BLaER1 (cell line): ENCODE measurements at regions not wholly inside any gene's neighbourhood (a gene's known extent, or its start where the extent isn't known, plus 50 kb on each side); places are given as distances from the start of the nearest gene placed in this dataset.

Experiments used
- H3K27ac ChIP-seq: shearing (Covaris generic); formaldehyde crosslinking; 2 replicates; pipeline ENCODE4 v1.8.1; 2022
- H3K27me3 ChIP-seq: shearing (Covaris generic); formaldehyde crosslinking; 2 replicates; pipeline ENCODE4 v1.8.1; 2022
- H3K36me3 ChIP-seq: shearing (Covaris generic); formaldehyde crosslinking; 2 replicates; pipeline ENCODE4 v1.8.1; 2022
- H3K4me1 ChIP-seq: shearing (Covaris generic); formaldehyde crosslinking; 2 replicates; pipeline ENCODE4 v1.8.1; 2022
- H3K4me2 ChIP-seq: shearing (Covaris generic); formaldehyde crosslinking; 2 replicates; pipeline ENCODE4 v1.8.1; 2022
- H3K4me3 ChIP-seq: shearing (Covaris generic); formaldehyde crosslinking; 2 replicates; pipeline ENCODE4 v1.8.1; 2022
- H3K9ac ChIP-seq: shearing (Covaris generic); formaldehyde crosslinking; 2 replicates; pipeline ENCODE4 v1.8.1; 2022
- H3K9me3 ChIP-seq: shearing (Covaris generic); formaldehyde crosslinking; 2 replicates; pipeline ENCODE4 v1.8.1; 2022
- H4K20me1 ChIP-seq: shearing (Covaris generic); formaldehyde crosslinking; 2 replicates; pipeline ENCODE4 v1.8.1; 2022
- Cebpa-rat ChIP-seq: shearing (Covaris generic); IDR thresholded peaks from 2 replicates; pipeline ENCODE4 v1.8.1; 2022

DNA sequence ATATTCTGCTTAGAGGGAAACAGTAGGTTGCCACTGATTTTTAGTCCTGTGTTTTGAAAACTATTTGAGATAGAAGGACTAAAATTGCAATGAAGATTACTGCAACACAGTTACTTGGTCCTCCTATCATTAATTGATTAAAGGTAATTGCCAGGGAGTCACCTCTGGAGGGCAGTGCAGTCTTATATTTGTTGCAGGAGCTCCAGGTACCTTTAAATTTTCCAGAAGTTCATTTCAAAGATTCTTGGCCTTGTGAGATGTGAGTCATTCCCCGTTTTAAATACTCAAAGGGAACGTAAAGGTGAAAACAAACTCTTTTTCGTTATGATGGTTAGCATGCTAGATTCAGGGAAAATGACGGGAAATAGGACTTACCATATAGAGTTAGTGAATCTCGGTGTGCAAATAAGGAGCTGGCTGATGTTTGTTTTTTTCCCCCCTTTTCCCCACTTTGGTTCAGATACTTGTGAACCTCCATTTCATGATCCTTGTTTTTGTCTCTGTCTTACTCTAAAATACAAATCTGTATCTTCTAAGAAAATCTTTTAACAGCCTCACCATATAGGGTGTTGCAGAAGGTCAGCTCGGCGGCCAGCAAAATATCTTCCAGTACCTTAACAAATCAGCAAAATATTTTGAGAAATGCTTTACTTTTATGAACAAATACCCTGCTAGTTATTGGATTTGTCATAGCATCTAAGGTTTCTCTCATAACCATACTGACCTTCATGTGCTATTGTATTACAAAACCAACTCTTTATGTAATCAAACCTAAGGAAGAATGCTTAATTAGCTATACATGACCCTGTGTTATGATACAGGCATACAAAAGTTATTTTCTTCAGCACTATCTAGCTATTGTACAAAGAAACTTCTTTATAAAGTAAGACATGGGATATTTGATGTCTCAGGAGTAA is 143.0 kb upstream of the HDAC9 start:
- TF ChIP-seq Cebpa-rat, result no peak
- H3K27ac ChIP-seq, result no peak overlapping the region
- H3K4me3 ChIP-seq, result no peak overlapping the region
- H3K4me1 ChIP-seq, result peaks cover 9% of the 10 kb centered on the region
- H3K9ac ChIP-seq, result no peak overlapping the region
- no peaks in the 10 kb centered on the region for H3K27me3 ChIP-seq
- H3K9me3 ChIP-seq, result no peaks in the 10 kb centered on the region
- no peaks in the 10 kb centered on the region for H3K36me3 ChIP-seq
- no peak overlapping the region for H3K4me2 ChIP-seq
- H4K20me1 ChIP-seq, result no peaks in the 10 kb centered on the region

- TF ChIP-seq Cebpa-rat, result no peak
- H3K36me3 ChIP-seq, result no peaks in the 10 kb centered on the region
- no peaks in the 10 kb centered on the region for H3K27me3 ChIP-seq
- no peak overlapping the region for H3K4me3 ChIP-seq
- H3K9ac ChIP-seq, result no peak overlapping the region
- H3K27ac ChIP-seq, result no peak overlapping the region
- no peaks in the 10 kb centered on the region for H4K20me1 ChIP-seq
- H3K4me1 ChIP-seq, result peaks cover 9% of the 10 kb centered on the region
- H3K9me3 ChIP-seq, result no peaks in the 10 kb centered on the region
- H3K4me2 ChIP-seq, result no peak overlapping the region
Observed at GRCh38 chr7:18353339-18353738, 142.2 kb upstream of the HDAC9 start.

DNA sequence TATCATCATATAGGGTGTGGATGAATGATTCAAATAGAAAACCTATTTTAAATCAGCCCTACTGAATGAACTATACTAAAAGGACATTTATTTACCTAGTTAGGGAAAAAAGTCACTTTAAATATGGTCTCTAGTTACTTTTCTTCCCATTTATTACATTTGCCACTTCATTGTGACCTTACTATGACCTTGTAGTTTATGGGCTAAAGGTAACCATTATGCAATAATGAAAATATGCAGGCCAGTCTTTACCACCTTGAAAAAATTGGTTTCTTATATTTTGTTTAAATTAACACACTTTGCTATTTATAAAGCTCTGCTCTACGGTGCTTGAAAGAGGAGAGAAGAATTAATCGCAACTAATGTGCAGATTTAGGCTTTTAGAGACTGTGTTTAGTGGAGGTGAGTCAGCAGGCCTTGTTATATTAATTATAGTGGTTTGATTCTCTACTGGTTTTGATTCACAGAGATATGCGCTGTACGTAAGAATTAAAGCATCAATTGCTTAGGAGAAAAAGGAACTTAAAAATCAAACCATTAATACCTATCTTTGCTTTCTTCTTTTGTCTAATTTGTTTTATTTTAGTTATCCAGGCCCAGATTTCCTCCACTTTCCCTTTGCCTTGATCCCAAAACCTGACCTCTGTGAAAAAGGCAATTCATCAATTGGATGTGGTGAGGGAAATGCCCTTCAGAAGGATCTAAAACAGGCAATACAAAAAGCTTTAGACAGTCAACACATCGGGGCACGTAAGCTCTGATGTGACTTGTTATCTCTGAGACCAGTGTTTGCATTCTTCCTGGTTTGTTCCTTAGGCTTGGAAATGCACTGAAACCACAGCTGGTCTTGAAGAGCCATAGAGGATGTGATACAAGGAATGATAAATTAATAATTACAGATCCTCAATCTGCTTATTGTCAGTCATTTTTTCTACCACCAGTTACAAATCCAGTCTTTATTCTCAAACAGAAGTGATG is 141.2 kb upstream of the HDAC9 start:
- H3K36me3 ChIP-seq, result no peaks in the 10 kb centered on the region
- H3K4me3 ChIP-seq, result no peak overlapping the region
- H3K4me1 ChIP-seq, result peaks cover 9% of the 10 kb centered on the region
- TF ChIP-seq Cebpa-rat, result no peak
- H3K27me3 ChIP-seq, result no peaks in the 10 kb centered on the region
- no peak overlapping the region for H3K27ac ChIP-seq
- H3K9me3 ChIP-seq, result no peaks in the 10 kb centered on the region
- no peak overlapping the region for H3K4me2 ChIP-seq
- H4K20me1 ChIP-seq, result no peaks in the 10 kb centered on the region
- no peak overlapping the region for H3K9ac ChIP-seq

- Histone ChIP-seq H3K4me2 (no peak overlapping the region), H3K27ac (no peak overlapping the region)
Observed at GRCh38 chr7:18356191-18356645, 139.3 kb upstream of the HDAC9 start.

DNA sequence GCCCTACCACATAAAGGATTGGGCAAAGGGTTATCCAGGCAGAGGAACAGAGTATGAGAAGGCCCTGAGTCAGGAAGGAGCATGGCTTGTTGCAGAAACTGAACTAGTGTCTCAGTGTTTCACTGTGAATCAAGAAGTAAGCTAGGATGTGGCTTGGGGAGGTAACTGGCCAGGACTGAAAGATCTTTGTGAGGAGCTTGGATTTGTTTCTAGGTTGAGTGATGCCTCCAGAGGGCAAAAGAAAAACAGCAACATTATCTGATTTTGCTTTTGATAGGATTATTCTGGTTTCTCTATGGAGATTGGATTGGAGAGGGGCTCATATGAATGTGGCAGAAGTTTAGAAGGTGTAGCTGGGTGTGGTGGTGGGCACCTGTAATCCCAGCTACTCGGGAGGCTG is 137.9 kb upstream of the HDAC9 start:
- H3K9ac ChIP-seq, result no peak overlapping the region
- H3K9me3 ChIP-seq, result no peaks in the 10 kb centered on the region
- H3K4me3 ChIP-seq, result no peak overlapping the region
- no peaks in the 10 kb centered on the region for H3K36me3 ChIP-seq
- TF ChIP-seq Cebpa-rat, result no peak
- no peak overlapping the region for H3K4me2 ChIP-seq
- H3K27ac ChIP-seq, result no peak overlapping the region
- H3K4me1 ChIP-seq, result no peaks in the 10 kb centered on the region
- H4K20me1 ChIP-seq, result no peaks in the 10 kb centered on the region
- no peaks in the 10 kb centered on the region for H3K27me3 ChIP-seq

More at GRCh38 chr7:18356191-18356645, 139.3 kb upstream of the HDAC9 start:
- TF ChIP-seq Cebpa-rat, result no peak
- Histone ChIP-seq H4K20me1 (no peaks in the 10 kb centered on the region), H3K36me3 (no peaks in the 10 kb centered on the region), H3K4me1 (no peaks in the 10 kb centered on the region), H3K4me3 (no peak overlapping the region), H3K9me3 (no peaks in the 10 kb centered on the region), H3K27me3 (no peaks in the 10 kb centered on the region), H3K9ac (no peak overlapping the region)

GRCh38 chr7:18361756-18362155 is 133.8 kb upstream of the HDAC9 start:
- Histone ChIP-seq H3K4me1 (no peaks in the 10 kb centered on the region), H3K4me2 (no peak overlapping the region), H3K4me3 (no peak overlapping the region), H3K27me3 (no peaks in the 10 kb centered on the region), H3K9me3 (no peaks in the 10 kb centered on the region), H3K9ac (no peak overlapping the region), H3K36me3 (no peaks in the 10 kb centered on the region), H4K20me1 (no peaks in the 10 kb centered on the region), H3K27ac (no peak overlapping the region)
- TF ChIP-seq Cebpa-rat, result no peak

- Histone ChIP-seq H3K9me3 (no peaks in the 10 kb centered on the region), H3K27ac (no peak overlapping the region), H3K4me2 (no peak overlapping the region), H3K9ac (no peak overlapping the region), H3K4me3 (no peak overlapping the region), H3K4me1 (no peaks in the 10 kb centered on the region), H3K36me3 (no peaks in the 10 kb centered on the region), H4K20me1 (no peaks in the 10 kb centered on the region), H3K27me3 (no peaks in the 10 kb centered on the region)
- no peak for TF ChIP-seq Cebpa-rat
Observed at GRCh38 chr7:18363751-18364380, 131.7 kb upstream of the HDAC9 start.

GRCh38 chr7:18364396-18364795 is 131.2 kb upstream of the HDAC9 start:
- no peak overlapping the region for H3K4me3 ChIP-seq
- H3K36me3 ChIP-seq, result no peaks in the 10 kb centered on the region
- H3K9me3 ChIP-seq, result no peaks in the 10 kb centered on the region
- no peaks in the 10 kb centered on the region for H3K4me1 ChIP-seq
- no peak overlapping the region for H3K4me2 ChIP-seq
- no peak for TF ChIP-seq Cebpa-rat
- no peak overlapping the region for H3K27ac ChIP-seq
- no peaks in the 10 kb centered on the region for H3K27me3 ChIP-seq
- no peaks in the 10 kb centered on the region for H4K20me1 ChIP-seq
- no peak overlapping the region for H3K9ac ChIP-seq

DNA sequence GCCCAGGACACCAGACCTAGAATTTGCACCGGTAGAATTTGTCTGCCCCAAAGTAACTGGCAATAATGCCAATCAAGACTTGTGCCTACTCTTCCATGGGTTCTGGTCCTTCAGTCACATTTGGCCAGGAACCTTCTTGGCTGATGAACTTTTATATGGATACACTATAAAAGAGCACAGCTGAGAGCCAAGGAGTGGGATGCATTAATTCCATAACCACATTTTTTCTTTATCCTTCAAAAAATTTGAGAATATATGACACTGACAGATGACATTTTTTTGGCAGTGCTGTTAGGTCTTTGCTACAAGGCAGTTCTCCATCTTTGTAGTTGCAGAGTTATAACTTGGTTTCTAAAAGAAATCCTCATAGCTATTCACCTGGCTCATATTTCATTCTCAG is 129.2 kb upstream of the HDAC9 start:
- no peak overlapping the region for H3K9ac ChIP-seq
- no peaks in the 10 kb centered on the region for H4K20me1 ChIP-seq
- H3K4me2 ChIP-seq, result no peak overlapping the region
- no peaks in the 10 kb centered on the region for H3K27me3 ChIP-seq
- no peaks in the 10 kb centered on the region for H3K9me3 ChIP-seq
- no peak for TF ChIP-seq Cebpa-rat
- no peak overlapping the region for H3K4me3 ChIP-seq
- no peaks in the 10 kb centered on the region for H3K36me3 ChIP-seq
- no peaks in the 10 kb centered on the region for H3K4me1 ChIP-seq
- no peak overlapping the region for H3K27ac ChIP-seq
